GM21717 (cell line): ENCODE measurements at regions not wholly inside any gene's neighbourhood (a gene's known extent, or its start where the extent isn't known, plus 50 kb on each side); places are given as distances from the start of the nearest gene placed in this dataset.
"Not testable (repeated sequence)": the region's sequence is repeated elsewhere in the genome, so short reads cannot be mapped to it uniquely, and the experiment has no call there.

Source experiments
- ATAC-seq: cut with Tn5 transposase; IDR thresholded peaks from one replicate; pipeline ENCODE4 v1.9.1; 2021; ENCODE audit warnings: mild to moderate bottlenecking, moderate library complexity; ENCODE audit not compliant: unreplicated experiment

DNA sequence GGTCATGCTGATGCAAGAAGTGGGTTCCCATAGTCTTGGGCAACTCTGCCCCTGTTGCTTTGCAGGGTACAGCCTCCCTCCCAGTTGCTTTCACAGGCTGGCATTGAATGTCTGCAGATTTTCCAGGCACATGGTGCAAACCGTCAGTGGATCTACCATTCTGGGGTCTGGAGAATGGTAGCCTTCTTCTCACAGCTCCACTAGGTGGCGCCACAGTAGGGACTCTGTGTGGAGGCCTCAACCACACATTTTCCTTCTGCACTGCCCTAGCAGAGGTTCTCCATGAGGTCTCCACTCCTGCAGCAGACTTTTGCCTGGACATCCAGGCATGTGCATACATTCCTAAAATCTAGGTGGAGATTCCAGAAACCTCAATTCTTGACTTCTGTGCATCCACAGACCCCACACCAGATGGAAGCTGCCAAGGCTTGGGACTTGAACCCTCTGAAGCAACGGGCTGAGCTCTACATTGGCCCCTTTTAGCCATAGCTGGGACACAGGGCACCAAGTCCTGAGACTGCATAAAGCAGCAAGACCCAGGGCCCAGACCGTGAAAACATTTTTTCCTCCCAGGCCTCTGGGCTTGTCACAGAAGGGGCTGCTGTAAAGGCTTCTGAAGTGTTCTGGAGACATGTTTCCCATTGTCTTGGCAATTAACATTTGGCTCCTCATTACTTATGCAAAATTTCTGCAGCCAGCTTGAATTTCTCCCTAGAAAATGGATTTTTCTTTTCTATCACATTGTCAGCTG is 466.2 kb upstream of the PBX1 start:
- ATAC-seq: no peak

DNA sequence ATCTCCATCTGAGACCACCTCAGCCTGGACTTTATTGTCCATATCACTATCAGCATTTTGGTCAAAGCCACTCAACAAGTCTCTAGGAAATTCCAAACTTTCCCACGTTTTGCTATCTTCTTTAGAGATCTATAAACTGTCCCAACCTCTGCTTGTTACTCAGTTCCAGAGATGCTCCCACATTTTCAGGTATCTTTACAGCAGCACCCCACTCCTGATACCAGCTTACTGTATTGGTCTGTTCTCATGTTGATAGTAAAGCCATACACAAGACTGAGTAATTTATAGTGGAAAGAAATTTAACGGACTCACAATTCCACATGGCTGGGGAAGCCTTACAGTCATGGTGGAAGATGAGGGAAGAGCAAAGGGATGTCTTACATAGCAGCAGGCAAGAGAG is 465.4 kb upstream of the PBX1 start:
- ATAC-seq: no peak

DNA sequence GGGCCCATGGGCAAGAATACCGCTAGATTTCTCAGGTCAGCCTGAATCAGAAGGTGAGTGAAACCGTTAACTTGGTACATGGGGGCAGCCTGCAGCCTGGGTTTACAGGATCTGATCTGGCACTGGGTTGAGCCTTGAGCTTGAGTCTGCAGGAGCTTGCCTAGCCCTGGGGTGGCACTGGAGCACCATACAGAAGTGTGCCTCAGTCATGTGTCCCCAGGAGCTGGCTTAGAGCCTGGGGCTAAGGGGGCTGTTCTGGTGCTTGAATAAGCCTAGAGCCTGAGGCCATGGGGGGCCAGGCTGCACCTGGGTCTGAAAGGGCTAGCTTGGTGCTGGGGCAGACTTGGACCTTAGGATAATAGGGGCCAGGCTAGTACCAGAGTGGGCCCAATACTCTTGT is 457.2 kb upstream of the PBX1 start:
- ATAC-seq: no peak

DNA sequence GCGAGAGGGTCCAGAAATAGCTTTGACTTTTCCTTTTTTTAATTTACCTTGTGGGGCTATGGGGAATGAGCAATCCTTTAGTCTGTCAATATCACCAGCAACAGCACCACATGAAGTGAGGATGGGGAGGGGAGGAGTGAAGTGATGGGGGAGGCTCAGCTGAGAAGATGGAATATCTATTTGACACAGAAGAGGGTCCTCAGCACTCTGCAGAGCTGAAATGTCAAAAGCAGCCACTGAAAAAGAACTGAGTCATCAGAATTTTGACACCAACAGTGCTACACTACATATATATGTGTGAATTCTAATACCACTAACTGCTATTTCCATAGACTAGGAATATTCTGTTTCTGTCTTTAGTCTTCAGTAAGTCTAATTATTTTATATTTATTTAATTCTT is 427.0 kb upstream of the PBX1 start:
- no peak for ATAC-seq

DNA sequence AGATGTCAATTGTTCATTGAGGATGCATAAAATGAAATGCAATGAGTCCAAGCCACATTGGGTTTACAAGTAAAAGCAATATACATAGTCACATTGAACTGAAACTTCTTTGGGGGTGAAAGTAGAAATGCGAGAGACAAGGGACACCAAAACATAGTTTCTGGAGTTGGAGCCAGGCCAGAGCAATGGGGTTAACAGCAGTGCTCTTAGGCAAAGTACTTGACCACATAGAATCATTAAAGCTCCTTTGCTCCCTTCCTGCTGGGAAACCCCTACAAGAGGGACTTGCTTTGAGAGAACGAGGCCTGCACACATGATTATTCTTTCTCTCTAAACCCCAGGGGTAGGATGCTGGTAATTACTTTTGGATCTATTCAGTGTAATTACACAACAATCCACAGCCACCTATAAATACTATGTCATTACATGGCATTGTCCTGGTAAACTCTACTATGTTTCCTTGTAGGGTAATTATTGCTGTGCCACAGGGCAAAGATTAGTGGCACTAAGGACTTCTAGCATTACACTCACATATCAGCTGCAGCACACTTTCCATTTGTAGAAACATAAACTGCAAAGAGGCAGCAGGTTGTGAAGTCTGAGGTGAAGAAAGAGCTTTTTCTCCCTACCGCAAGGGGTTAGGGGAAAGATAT is 421.6 kb upstream of the PBX1 start:
- ATAC-seq: no peak

DNA sequence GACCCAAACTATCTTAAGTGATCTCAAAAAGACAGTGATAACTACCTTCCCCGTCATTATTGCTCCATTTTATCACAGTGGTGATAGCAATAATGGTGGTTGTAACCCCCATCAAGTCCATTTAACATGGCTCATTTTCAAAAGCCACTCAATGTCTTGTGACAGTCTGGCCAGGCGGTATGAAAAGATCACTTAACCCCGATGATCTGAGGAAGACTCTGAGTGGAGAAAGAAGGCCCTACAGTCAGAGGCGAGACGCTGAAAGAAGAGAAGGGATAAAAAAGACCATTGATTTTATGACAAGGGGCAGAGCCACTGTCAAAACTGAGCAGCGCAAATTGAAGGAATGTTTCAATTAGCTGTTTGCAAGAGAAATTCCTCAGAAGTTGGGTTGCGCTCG is 417.2 kb upstream of the PBX1 start:
- no peak for ATAC-seq

DNA sequence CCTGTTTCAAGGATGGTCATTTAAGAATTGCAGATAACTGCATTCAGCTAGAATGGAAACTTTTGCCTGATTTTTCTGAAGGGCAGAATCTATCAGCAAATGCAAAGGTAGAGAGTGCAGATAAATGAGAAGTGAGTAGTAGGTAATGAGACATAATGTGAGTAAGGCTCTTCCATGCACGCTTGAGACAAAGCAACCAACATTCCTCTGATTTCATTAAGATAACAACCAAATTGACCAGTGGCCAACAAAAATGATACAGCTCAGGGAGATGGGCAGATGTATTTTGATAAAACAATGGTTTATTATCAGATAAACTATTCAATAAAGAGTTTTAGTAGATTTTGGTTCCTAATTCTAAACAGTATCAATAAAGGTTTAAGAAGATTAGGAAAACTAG is 404.4 kb upstream of the PBX1 start:
- no peak for ATAC-seq

DNA sequence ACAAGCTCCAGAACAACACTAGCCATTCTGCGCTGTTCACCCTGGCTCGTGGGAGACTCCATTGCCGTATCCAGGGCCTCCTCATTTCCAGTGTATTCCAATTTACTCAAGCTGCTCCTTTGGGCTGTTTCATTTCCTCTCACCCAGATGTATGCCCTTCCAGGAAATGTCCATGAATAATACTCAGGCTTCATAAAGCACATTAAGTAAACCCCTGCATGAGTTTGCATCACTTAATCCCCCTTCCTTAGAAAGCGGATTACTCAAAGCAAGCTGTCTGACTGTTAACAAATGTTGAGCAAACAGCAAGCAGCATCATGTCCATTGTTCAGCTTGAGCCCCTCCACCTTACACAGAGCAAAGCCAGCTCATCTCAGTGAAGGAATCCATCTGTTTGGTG is 403.6 kb upstream of the PBX1 start:
- no peak for ATAC-seq

DNA sequence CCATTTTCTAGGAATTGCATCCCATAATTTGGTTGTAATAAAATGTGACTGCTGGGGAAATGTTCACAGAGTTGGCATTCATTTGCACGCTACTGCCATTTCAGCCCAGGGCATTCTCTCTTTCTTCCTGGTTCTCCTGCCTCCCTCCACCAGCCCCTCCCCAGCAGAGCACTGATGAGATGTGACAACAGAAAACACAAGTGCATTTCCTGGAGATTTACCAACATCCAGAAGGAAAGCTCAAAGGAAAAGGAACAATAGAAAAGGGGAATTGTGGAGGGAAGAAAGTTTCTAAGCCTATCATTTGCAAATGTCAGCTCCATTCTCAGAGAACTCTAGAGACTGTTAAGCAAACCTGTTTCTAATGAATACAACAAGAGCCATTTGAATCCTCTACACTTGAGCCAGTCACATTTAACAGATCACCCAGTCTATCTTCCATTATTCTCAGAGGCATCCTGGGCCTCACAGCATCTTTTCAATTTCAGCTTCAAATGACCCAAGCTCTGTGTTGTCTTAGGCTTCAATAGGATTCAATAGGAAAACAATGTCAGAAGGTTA is 395.6 kb upstream of the PBX1 start:
- no peak for ATAC-seq

DNA sequence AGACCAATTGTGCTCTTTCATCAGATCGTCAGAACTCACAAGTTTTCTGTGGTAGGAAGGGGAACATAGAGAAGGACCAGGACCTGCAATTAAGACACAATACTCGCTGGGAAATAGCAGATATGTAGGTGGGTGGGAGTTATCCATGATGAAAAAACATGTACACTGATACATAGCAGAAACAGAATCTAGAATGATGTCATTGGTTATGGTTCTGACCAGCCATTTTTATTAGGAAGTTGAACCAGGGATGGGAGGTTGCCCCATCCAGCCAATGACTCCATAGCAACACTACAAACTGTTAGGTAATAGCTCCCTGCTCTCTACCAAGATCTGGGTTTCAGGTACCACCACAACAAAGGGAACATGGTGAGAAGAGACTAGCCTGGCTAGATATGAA is 393.5 kb upstream of the PBX1 start:
- no peak for ATAC-seq

DNA sequence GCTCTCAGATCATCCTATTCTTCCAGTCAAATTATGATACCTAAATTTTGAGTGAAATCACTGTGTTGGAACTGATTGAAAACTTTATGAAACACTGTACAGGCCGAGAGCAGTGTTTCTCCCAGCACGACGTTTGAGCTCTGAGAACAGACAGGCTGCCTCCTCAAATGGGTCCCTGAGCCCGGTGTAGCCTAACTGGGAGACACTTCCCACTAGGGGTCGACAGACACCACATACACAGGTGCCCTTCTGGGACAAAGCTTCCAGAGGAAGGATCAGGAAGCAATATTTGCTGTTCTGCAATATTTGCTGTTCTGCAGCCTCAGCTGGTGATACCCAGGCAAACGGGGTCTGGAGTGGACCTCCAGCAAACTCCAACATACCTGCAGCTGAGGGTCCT is 392.5 kb upstream of the PBX1 start:
- ATAC-seq: not testable (repeated sequence)

DNA sequence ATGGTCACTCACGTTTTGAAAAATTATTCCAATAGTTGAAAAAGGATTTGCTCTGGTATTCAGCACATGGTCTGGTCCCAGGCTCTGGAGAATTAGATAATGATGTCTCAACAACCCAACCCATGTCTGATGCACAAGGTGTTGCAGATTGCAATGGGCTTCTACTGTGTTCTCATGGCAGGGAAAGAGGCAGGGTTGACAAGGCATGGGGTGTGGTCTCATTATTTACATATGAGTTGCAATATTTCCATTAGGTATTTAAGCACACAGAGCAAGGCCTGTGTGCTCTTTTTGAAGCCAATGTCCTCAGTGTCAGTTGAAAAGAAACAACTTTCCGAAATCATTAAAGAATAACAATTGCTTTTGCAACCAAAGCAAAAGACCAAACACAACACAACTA is 381.9 kb upstream of the PBX1 start:
- ATAC-seq: no peak

DNA sequence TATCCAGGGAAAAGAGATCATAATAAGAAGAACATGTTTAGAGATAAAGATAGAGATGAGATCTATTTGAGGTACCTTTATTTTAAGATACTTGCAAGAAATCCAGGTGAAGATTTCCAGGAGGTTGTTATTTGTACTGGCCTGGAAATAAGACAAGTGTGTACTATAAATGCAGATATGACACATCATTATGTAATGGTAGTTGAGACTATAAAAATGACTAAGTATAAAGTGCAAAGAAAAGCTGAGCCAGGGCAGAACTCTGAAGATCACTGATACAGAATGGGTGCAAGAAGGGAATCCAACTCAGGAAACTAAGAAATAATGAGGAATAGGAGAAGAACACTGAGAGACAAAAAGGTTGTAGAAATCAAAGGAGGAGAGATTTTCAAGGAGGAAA is 378.2 kb upstream of the PBX1 start:
- no peak for ATAC-seq

DNA sequence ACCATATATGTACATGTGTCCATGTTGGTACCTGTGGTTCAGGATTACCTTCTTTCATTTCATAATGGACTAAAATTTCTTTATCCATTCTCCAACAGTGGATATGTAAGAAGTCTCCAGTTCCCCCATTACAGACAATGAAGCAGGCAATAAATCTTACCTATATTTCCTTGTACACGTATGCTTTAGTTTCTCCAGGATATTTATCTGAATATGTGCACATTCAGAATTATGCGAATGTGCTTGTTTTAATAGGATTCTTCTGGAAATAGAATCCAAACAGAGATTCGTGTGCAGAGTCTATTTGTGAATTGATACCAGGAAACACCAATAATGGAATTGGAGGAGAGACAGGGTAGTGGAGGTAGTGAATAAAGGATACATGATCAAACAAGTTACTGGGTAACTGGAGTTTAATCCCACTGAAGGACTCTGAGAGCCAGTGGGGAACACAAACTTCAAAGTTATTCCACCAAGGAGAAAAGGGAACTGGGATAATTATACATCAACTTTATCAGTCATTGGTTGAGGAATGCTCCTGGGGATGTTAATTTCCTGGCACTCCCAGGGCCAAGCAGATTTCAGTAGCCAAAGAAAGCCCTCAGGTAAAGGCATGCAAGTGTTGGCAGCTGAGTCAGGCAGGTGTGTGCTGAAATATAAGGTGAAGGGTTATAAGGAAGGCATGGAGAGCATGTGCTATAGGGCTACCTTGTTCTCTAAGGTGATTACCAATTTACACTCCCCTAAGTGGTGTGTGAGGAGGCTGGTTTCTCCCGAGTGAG is 374.9 kb upstream of the PBX1 start:
- ATAC-seq: no peak

DNA sequence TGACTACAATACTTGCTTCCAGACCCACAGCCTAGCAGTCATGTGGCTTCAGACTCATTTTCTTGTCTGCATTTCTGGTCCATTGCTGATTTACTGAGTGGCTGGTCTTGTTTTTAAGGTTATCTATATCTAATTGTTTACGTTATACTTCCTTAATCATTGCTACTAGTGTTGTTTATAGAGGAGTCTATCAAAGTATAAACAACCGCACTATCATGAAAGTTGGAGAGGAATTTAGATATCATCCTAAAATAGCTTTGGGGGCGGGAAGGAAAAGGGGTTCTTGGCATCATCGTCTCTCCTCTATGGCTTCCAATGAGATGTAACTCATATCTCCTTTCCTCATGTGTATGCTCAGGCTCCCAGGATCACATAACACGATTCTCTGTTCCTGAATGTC is 372.1 kb upstream of the PBX1 start:
- ATAC-seq: no peak

DNA sequence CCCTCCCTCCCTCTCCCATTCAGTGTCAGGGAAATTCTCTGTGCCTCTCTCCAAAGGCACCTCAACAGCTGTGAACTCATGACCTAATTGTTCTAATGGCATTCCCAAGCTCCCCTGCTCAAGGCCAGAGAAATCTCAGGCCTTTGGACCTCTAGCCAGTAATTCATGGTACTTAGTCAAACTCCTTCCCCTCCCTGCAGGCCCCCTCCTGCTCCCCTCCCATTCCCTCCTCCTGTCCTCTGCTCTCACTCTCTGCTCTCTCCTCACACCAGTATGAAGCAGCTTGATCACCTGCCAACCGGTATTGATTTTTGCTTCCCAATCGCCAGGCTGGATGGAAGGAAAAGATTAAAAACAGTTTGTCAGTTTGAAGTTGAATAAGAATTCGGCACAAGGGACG is 370.5 kb upstream of the PBX1 start:
- ATAC-seq: no peak

DNA sequence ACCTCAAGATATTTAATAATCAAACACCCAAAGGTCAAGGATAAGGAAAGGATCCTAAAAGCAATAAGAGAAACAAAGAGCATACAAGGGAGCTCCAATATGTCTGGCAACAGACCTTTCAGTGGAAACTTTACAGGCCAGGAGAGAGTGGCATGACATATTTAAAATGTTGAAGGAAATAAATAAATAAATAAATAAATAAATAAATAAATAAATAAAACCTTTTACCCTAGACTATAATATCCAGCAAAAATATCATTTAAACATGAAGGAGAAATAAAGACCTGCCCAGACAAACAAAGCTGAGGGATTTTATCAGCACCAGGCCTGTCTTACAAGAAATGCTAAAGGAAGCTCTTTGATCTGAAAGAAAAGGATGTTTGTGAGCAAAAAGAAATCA is 367.8 kb upstream of the PBX1 start:
- ATAC-seq: no peak

DNA sequence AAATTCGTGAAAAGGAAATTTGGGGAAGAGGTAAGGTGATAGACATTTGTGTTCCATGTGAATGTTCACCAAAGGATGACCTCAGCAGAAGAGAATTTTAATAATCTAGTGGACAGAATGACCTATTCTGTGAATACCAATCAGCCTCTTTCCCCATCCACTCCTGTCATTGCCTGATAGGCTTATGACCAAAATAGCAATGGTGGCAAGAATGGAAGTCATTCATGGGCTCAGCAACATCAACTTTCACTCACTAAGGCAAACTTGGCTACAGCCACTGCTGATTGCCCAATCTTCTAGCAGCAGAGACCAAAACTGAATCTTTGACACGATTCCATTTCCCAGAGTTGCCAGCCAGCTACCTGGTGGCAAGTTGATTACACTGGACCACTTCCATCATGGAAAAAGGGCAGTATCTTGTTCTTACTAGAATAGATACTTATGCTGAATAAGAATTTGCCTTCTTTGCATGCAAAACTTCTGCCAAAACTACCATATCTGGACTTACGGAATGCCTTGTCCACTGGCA is 348.7 kb upstream of the PBX1 start:
- no peak for ATAC-seq

DNA sequence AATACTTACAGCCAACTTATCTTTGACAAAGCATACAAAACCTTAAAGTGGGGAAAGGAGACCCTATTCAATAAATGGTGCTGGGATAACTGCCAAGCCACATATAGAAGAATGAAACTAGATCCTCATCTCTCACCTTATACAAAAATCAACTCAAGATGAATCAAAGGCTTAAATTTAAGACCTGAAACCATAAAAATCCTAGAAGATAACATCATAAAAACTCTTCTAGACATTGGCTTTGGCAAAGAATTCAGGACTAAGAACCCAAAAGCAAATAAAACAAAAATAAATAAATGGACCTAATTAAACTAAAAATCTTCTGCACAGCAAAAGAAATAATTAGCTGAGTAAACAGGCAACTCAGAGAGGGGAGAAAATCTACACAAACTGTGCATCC is 335.6 kb upstream of the PBX1 start:
- ATAC-seq: no peak

DNA sequence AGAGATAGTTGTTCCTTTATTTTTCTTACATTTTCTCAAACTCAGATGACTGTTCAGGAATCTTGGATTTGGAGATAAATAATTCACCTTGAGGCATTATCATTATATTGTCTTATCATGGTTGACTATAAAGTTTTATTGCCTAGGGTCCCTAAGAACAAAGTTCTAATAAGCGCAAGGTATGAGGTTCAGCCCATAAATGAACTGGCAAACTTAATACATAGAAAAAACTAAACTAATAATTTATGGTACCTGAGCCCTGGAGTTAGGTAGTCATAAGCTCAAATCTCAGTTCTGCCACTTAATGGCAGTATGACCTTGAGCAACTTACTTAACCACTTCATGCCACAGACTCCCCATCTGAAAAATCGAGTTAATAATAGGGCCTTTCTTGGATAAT is 334.0 kb upstream of the PBX1 start:
- ATAC-seq: no peak

DNA sequence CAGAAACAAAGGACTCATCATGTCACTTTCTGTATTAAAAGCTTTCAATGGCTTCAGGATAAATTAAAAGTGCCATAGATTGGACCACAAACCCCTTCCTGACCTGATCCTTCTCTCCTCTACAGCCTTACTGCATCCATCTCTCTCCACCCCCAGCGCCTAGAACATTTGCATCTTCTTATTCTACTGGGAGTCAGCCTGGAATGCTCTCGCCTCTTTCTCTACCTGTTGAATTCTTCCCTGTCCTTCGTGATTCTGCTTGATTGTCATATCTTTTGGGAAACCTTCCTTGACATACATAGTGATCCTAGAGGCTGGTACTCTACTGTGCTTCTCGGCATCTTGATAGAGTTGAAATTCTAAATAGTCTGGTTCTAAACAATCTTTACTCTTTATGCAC is 332.0 kb upstream of the PBX1 start:
- no peak for ATAC-seq

DNA sequence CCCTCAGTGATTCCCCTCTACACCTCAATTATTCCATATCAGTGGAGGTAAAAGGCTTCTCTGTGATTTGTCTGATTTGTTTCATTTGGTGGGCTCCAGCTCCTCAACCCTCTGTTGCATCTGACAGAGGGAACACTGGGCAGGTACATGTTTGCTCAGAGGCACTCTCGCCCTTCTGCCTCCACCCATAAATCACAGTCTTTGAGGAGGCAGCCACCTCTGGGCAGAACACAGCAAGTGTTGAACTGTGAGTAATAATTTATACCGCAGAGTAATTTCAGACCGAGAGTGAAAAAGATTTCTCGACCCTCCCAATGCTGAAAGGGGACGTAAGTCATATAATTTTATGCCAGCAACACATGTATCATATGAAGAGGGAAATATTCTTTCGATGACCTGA is 330.1 kb upstream of the PBX1 start:
- ATAC-seq: no peak
